ENCODE measurements at regions not wholly inside any gene's neighbourhood (a gene's known extent, or its start where the extent isn't known, plus 50 kb on each side); places are given as distances from the start of the nearest gene placed in this dataset.

DNA sequence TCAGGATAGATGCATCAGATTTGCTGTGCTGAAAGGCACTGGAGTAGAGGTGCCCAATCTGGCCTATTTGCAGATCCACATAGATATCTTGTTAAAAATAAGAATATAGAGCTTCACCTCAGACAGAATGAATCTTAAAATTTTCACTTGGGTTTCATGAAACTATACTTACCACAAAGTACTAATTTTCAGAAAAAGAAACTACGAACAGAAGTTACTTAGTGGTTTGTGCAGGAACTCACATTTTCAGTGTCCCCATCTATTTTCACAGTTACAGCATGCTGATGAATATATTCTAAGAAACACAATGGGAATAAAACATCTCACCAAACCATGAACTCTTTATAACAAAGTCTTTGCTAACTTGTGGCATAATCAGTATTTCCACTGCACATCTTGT, 449.4 kb downstream of the RERGL start:
- TF ChIP-seq, protein P1, sequence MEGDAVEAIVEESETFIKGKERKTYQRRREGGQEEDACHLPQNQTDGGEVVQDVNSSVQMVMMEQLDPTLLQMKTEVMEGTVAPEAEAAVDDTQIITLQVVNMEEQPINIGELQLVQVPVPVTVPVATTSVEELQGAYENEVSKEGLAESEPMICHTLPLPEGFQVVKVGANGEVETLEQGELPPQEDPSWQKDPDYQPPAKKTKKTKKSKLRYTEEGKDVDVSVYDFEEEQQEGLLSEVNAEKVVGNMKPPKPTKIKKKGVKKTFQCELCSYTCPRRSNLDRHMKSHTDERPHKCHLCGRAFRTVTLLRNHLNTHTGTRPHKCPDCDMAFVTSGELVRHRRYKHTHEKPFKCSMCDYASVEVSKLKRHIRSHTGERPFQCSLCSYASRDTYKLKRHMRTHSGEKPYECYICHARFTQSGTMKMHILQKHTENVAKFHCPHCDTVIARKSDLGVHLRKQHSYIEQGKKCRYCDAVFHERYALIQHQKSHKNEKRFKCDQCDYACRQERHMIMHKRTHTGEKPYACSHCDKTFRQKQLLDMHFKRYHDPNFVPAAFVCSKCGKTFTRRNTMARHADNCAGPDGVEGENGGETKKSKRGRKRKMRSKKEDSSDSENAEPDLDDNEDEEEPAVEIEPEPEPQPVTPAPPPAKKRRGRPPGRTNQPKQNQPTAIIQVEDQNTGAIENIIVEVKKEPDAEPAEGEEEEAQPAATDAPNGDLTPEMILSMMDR (IDR thresholded peaks at IDR 0.05) = no peak
- TF ChIP-seq KDM5A (IDR thresholded peaks at IDR 0.05) (no peak), EP300 (IDR thresholded peaks at IDR 0.05) (no peak), BHLHE40 (IDR thresholded peaks at IDR 0.05; ENCODE audit: low read depth, low read length) (no peak), ZC3H11A (IDR thresholded peaks at IDR 0.05) (no peak), CEBPB (IDR thresholded peaks at IDR 0.05) (no peak), REST (IDR thresholded peaks at IDR 0.05) (no peak), JUN (IDR thresholded peaks at IDR 0.05) (no peak), POLR2A (IDR thresholded peaks at IDR 0.05; ENCODE audit: low read length) (no peak), HES2 (IDR thresholded peaks at IDR 0.05) (no peak), CBX2 (IDR thresholded peaks at IDR 0.05; ENCODE audit: borderline replicate concordance, low read depth) (no peak), MYC (IDR thresholded peaks at IDR 0.05; ENCODE audit: borderline replicate concordance, low read length) (no peak)
- TF ChIP-seq, protein P2, sequence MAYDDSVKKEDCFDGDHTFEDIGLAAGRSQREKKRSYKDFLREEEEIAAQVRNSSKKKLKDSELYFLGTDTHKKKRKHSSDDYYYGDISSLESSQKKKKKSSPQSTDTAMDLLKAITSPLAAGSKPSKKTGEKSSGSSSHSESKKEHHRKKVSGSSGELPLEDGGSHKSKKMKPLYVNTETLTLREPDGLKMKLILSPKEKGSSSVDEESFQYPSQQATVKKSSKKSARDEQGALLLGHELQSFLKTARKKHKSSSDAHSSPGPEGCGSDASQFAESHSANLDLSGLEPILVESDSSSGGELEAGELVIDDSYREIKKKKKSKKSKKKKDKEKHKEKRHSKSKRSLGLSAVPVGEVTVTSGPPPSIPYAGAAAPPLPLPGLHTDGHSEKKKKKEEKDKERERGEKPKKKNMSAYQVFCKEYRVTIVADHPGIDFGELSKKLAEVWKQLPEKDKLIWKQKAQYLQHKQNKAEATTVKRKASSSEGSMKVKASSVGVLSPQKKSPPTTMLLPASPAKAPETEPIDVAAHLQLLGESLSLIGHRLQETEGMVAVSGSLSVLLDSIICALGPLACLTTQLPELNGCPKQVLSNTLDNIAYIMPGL (CRISPR knock-in tag; IDR thresholded peaks at IDR 0.05; ENCODE audit: borderline replicate concordance) = no peak
